Hepatocyte (in vitro differentiated cells): ENCODE measurements at regions not wholly inside any gene's neighbourhood (a gene's known extent, or its start where the extent isn't known, plus 50 kb on each side); places are given as distances from the start of the nearest gene placed in this dataset.

Experiments
- CTCF ChIP-seq: fragments of 200-600 bp; sonication (generic); IDR thresholded peaks from 2 replicates; pipeline ENCODE4 v1.5.1; 2016; ENCODE audit warnings: antibody characterized with exemption, mild to moderate bottlenecking; ENCODE audit not compliant: poor library complexity
- EZH2 ChIP-seq: fragments of 200-600 bp; sonication (generic); IDR thresholded peaks from 2 replicates; pipeline ENCODE4 v1.6.1; 2016; ENCODE audit warnings: antibody characterized with exemption, mild to moderate bottlenecking, borderline replicate concordance
- EZH2phosphoT487 ChIP-seq: fragments of 200-600 bp; sonication (generic); IDR thresholded peaks from one replicate; pipeline ENCODE4 v1.6.1; 2018; ENCODE audit warnings: antibody characterized with exemption, mild to moderate bottlenecking, low read depth, moderate library complexity; ENCODE audit not compliant: unreplicated experiment, severe bottlenecking

DNA sequence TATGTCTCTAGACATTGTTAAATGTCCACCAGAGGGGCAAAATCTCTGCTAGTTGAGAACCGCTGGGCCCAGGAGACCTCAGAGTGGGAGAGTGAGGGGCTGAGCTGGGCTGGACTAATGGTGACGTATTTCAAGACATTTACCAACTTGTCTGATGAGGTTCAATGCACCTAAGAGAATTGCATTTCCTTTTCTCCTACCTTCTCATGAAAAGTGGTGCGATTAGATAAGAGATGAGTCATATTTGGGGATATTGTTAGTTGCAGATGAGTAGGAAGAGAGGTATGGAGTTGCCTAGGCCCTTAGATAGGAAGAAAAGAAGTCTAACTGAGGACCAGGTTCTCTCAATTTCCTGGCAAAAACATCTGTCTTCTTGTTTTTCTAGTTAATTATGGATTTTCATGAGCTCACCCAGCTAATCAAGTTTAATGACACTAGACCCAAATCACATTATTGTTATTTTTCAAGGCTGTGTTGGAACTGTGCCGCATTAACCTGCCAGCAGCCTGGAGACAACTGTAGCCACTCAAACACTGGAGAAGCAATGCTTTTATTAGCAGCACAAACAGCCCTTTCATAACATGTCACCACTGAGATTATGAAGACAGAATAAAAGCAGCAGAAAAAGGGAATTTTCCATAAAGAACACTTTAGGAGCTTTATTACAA is 144.2 kb downstream of the PDCD6IP start:
- TF ChIP-seq CTCF, result no peak
- TF ChIP-seq EZH2, result no peak
- TF ChIP-seq EZH2phosphoT487, result no peak
